ENCODE measurements at regions not wholly inside any gene's neighbourhood (a gene's known extent, or its start where the extent isn't known, plus 50 kb on each side); places are given as distances from the start of the nearest gene placed in this dataset.

DNA sequence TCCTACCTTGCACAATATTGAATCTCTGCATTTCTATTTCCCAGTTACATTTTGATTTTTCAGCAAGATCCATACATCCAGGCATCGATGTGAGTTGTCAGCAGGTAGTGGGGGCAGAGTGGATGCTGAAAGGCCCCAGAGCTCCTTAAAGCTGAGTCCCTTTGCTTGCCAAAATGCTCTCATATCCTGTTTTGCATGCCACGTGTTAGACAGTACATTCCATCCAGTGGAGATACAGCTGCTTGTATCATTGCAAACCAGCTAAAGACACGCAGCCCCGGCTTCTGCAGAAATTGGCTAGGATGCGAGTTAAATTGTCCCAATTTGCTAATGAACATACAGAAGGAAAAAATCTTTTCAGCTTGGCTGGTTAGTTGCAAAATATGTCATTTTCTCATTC lies 179.6 kb upstream of the MXRA5 start:
- TF ChIP-seq, protein P1, sequence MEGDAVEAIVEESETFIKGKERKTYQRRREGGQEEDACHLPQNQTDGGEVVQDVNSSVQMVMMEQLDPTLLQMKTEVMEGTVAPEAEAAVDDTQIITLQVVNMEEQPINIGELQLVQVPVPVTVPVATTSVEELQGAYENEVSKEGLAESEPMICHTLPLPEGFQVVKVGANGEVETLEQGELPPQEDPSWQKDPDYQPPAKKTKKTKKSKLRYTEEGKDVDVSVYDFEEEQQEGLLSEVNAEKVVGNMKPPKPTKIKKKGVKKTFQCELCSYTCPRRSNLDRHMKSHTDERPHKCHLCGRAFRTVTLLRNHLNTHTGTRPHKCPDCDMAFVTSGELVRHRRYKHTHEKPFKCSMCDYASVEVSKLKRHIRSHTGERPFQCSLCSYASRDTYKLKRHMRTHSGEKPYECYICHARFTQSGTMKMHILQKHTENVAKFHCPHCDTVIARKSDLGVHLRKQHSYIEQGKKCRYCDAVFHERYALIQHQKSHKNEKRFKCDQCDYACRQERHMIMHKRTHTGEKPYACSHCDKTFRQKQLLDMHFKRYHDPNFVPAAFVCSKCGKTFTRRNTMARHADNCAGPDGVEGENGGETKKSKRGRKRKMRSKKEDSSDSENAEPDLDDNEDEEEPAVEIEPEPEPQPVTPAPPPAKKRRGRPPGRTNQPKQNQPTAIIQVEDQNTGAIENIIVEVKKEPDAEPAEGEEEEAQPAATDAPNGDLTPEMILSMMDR (conservative IDR thresholded peaks at IDR 0.05; ENCODE audit: low read depth, low read length): no peak
- TF ChIP-seq EZH2 (IDR thresholded peaks at IDR 0.05; ENCODE audit: borderline replicate concordance, low read depth, low read length, poor library complexity, severe bottlenecking): no peak
- Histone ChIP-seq H3K9me3 (ENCODE audit: low read depth, low read length, poor library complexity, severe bottlenecking) (no peaks in the 10 kb centered on the region), H3K27ac (ENCODE audit: low read depth, low read length, poor library complexity, severe bottlenecking) (no peak overlapping the region), H3K4me3 (ENCODE audit: low read depth, low read length, poor library complexity, severe bottlenecking) (no peak overlapping the region), H3K36me3 (ENCODE audit: insufficient read depth, low read length, poor library complexity, severe bottlenecking) (no peaks in the 10 kb centered on the region), H3K27me3 (replicated peaks; ENCODE audit: insufficient read depth, low read depth, low read length, poor library complexity) (peaks cover 24% of the 10 kb centered on the region), H3K4me1 (ENCODE audit: insufficient read depth, low read length, poor library complexity, severe bottlenecking) (no peaks in the 10 kb centered on the region)
- CTCF ChIA-PET: no interaction called here
- intact Hi-C loops (cut with micrococcal nuclease; ENCODE audit: unreplicated experiment): no loop called here
- DNase-seq (ENCODE audit: low spot score): no peak
- POLR2A ChIA-PET (ENCODE audit: low non-redundant PET): no interaction called here
- no TSS peak for BruUV-seq (replicated peaks)

DNA sequence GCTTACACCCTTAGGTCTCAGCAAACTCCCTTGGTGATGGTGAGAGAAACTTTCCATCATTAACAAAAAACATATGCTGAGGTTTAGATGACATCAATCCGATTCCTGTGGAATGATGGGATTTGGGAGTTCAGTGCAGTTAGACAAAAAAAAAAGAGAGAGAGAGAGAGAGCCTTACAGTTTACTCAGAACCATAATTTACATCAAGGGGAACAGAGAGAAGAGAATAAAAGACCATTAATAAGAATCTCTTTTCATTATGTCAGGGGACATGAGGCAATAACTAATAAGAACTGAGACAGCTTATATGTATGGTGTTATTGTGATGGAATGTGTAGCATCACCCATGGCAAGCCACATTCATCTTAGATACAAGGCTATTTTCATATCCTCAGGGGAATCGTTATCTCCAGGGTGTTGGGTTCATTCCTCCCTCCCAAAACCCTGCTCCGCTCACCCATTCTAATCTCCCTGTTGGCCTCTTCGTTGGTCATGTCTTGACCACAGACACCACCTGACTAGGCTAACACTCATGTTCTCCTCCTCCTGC lies 175.7 kb upstream of the MXRA5 start:
- CTCF ChIA-PET: no interaction called here
- BruUV-seq (replicated peaks): no TSS peak
- H3K9me3 ChIP-seq (ENCODE audit: low read depth, low read length, poor library complexity, severe bottlenecking): no peaks in the 10 kb centered on the region
- peaks cover 35% of the 10 kb centered on the region for H3K27me3 ChIP-seq (replicated peaks; ENCODE audit: insufficient read depth, low read depth, low read length, poor library complexity)
- intact Hi-C loops (cut with micrococcal nuclease; ENCODE audit: unreplicated experiment): no loop called here
- no peak overlapping the region for H3K4me3 ChIP-seq (ENCODE audit: low read depth, low read length, poor library complexity, severe bottlenecking)
- no peak for TF ChIP-seq EZH2 (IDR thresholded peaks at IDR 0.05; ENCODE audit: borderline replicate concordance, low read depth, low read length, poor library complexity, severe bottlenecking)
- TF ChIP-seq, protein P1 (conservative IDR thresholded peaks at IDR 0.05; ENCODE audit: low read depth, low read length): no peak
- H3K4me1 ChIP-seq (ENCODE audit: insufficient read depth, low read length, poor library complexity, severe bottlenecking): no peaks in the 10 kb centered on the region
- POLR2A ChIA-PET (ENCODE audit: low non-redundant PET): no interaction called here
- DNase-seq (ENCODE audit: low spot score): no peak
- no peak overlapping the region for H3K27ac ChIP-seq (ENCODE audit: low read depth, low read length, poor library complexity, severe bottlenecking)
- no peaks in the 10 kb centered on the region for H3K36me3 ChIP-seq (ENCODE audit: insufficient read depth, low read length, poor library complexity, severe bottlenecking)

DNA sequence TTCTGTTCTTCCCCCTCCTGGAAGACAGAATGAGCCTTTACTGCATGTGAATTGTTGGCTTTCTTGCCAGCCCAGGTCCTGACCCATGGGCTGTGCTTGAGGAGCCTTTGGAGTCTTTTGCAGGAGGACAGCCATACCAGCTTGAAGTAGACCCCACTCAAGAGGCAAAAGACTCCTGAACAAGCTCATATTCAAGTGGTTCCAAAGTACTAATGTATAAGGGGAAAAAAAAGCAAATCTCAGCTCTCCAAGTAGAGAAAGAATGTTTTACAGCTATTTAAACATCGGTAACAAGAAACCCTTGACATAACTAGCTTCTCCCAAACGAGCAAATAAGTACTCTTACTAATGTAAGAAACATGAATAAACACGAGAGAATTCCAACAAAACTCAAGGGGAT lies 174.9 kb upstream of the MXRA5 start:
- Histone ChIP-seq H3K4me3 (ENCODE audit: low read depth, low read length, poor library complexity, severe bottlenecking) (no peak overlapping the region), H3K27me3 (replicated peaks; ENCODE audit: insufficient read depth, low read depth, low read length, poor library complexity) (peaks cover 28% of the 10 kb centered on the region), H3K4me1 (ENCODE audit: insufficient read depth, low read length, poor library complexity, severe bottlenecking) (no peaks in the 10 kb centered on the region), H3K36me3 (ENCODE audit: insufficient read depth, low read length, poor library complexity, severe bottlenecking) (no peaks in the 10 kb centered on the region), H3K27ac (ENCODE audit: low read depth, low read length, poor library complexity, severe bottlenecking) (no peak overlapping the region), H3K9me3 (ENCODE audit: low read depth, low read length, poor library complexity, severe bottlenecking) (no peaks in the 10 kb centered on the region)
- intact Hi-C loops (cut with micrococcal nuclease; ENCODE audit: unreplicated experiment): no loop called here
- CTCF ChIA-PET: no interaction called here
- no TSS peak for BruUV-seq (replicated peaks)
- DNase-seq (ENCODE audit: low spot score): no peak
- POLR2A ChIA-PET (ENCODE audit: low non-redundant PET): no interaction called here
- TF ChIP-seq, protein P1 (conservative IDR thresholded peaks at IDR 0.05; ENCODE audit: low read depth, low read length): no peak
- TF ChIP-seq EZH2 (IDR thresholded peaks at IDR 0.05; ENCODE audit: borderline replicate concordance, low read depth, low read length, poor library complexity, severe bottlenecking): no peak

All from A673 (cell line).